Dendritic cell treated with granulocyte-macrophage colony-stimulating factor and Interleukin-4, amounts not matched to agents 40 ng/mL and 50 ng/mL, for 4 days (primary cell): ENCODE measurements at regions not wholly inside any gene's neighbourhood (a gene's known extent, or its start where the extent isn't known, plus 50 kb on each side); places are given as distances from the start of the nearest gene placed in this dataset.

Source experiments
- H3K27ac Mint-ChIP-seq: one replicate; pipeline ENCODE4 v1.8.0; 2022; ENCODE audit warnings: mild to moderate bottlenecking, mixed read lengths
- H3K27me3 Mint-ChIP-seq: one replicate; pipeline ENCODE4 v1.8.0; 2022; ENCODE audit warnings: mild to moderate bottlenecking, mixed read lengths
- H3K36me3 Mint-ChIP-seq: one replicate; pipeline ENCODE4 v1.8.0; 2022; ENCODE audit warnings: low read depth, mixed read lengths
- H3K4me1 Mint-ChIP-seq: one replicate; pipeline ENCODE4 v1.8.0; 2022; ENCODE audit warnings: low read depth, mixed read lengths
- H3K4me3 Mint-ChIP-seq: one replicate; pipeline ENCODE4 v1.8.0; 2022; ENCODE audit warnings: mild to moderate bottlenecking, moderate library complexity, mixed read lengths
- H3K9me3 Mint-ChIP-seq: one replicate; pipeline ENCODE4 v1.8.0; 2022; ENCODE audit warnings: mixed read lengths
- intact Hi-C: fragments of 100-400 bp; cut with micrococcal nuclease; formaldehyde crosslinking; loops from one replicate; pipeline ENCODE4 v1.15.0; 2022

DNA sequence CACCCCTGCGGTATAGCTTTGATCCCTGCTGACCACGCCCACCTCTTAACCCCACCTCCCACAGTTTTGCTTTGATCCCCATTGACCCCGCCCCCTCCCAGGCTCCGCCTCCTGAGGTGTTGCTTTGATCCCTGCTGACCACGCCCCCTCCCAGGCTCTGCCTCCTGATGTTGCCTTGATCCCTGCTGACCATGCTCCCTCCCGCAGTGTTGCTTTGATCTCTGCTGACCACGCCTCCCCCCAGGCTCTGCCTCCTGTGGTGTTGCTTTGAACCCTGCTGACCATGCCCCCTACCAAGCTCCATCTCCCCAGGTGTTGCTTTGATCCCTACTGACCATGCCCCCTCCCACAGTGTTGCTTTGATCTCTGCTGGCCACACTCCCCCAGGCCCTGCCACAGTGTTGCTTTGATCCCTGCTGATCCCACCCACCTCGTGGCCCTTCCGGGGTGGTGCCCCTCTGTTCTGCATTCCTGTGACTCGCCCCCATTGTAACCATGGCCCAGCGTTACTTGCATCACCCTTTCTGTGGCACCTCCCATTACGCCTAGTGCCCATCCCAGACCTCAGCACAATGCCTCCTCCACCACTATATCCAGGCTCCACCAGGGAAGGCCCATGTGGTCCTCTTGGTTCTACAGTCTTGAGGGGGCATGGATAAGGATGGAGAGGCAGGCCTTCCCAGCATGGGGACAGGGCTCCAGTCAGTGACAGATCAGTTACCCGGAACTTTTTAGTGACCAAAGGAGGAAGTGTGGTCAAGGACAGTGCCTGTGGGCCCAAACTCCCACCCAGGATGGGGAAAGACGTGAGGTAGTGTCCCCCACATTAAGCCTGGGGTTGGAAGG is 70.8 kb downstream of the ADRA2C start:
- intact Hi-C loops = no loop called here
- no peak overlapping the region for H3K4me3 Mint-ChIP-seq
- no peak overlapping the region for H3K27ac Mint-ChIP-seq
- no peaks in the 10 kb centered on the region for H3K4me1 Mint-ChIP-seq
- peaks cover 28% of the 10 kb centered on the region for H3K27me3 Mint-ChIP-seq
- no peaks in the 10 kb centered on the region for H3K36me3 Mint-ChIP-seq
- no peaks in the 10 kb centered on the region for H3K9me3 Mint-ChIP-seq

DNA sequence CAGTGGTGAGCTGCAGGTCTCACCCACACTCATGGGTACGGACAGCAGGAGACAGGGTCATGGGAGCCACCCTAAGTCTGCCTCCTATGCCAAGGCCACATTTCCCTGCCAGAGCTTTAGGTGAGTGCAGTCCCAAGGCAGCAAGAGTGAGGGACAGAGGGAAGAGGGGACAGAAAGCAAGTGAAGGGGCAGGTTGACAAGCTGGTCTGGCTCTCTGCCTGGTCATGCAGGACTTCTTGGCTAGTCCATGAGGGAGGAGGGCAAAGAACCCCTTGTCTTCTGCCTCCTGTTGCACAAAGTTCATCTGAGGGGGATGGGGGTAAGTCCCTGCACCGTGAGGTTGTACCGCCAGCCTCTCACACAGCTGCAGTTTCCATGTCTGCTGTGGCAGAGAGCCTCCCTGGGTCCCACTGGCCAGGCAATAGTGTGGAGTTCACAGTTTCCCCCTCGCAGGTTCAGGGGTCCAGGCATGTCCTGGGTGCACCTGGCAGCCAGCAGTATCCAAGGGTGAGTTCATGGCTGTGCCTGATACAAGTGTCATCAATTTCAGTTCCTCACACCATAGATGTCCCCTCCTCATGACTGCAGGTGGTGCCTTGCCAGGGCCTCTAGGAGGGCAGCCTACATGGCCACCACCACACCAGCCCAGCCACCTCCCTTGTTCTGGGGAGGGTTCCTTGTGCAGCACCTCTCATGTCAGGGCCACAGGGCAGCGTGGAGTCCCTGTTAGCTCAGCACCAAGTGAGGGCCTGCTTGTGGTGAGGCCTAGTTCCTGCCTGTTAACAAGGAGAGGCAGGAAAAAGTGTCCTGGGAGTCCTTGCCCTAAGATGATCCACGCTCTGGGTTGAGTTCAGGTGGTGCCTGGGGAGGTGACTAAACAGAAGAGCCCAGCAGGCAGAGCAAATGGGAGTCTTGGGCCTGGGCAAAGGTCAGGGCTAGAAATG is 72.5 kb downstream of the ADRA2C start:
- no peaks in the 10 kb centered on the region for H3K4me1 Mint-ChIP-seq
- H3K4me3 Mint-ChIP-seq = no peak overlapping the region
- no peak overlapping the region for H3K27ac Mint-ChIP-seq
- H3K36me3 Mint-ChIP-seq = no peaks in the 10 kb centered on the region
- peaks cover 30% of the 10 kb centered on the region for H3K27me3 Mint-ChIP-seq
- intact Hi-C loops = no loop called here
- no peaks in the 10 kb centered on the region for H3K9me3 Mint-ChIP-seq

DNA sequence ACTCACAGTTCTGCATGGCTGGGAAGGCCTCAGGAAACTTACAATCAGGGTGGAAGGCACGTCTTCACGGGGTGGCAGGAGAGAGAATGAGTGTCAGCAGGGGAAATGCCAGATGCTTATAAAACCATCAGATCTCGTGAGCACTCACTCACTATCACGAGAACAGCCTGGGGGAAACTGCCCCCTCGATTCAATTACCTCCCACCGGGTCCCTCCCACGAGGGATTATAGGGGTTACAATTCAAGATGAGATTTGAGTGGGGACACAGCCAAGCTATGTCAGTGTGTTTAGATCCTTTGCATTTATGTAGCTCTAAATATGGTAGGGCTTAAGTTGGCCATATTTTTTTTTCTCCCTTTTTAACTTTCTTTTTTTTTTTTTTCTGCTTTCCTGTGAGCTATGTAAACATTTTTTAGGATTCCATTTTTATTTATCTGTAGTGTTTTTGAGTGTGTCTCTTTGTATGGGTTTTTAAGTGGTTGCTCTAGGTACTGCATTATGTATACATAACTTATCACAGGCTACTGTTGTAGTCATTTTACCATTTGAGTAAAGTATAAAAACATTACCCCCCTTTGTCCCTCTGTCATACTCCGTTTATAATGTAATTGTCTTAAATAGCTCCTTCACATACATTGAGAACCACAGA is 79.0 kb downstream of the ADRA2C start:
- Mint-ChIP-seq H3K27ac (no peak overlapping the region), H3K4me3 (no peak overlapping the region), H3K9me3 (no peaks in the 10 kb centered on the region), H3K27me3 (peaks cover 5% of the 10 kb centered on the region), H3K36me3 (no peaks in the 10 kb centered on the region), H3K4me1 (no peaks in the 10 kb centered on the region)
- intact Hi-C loops = no loop called here

DNA sequence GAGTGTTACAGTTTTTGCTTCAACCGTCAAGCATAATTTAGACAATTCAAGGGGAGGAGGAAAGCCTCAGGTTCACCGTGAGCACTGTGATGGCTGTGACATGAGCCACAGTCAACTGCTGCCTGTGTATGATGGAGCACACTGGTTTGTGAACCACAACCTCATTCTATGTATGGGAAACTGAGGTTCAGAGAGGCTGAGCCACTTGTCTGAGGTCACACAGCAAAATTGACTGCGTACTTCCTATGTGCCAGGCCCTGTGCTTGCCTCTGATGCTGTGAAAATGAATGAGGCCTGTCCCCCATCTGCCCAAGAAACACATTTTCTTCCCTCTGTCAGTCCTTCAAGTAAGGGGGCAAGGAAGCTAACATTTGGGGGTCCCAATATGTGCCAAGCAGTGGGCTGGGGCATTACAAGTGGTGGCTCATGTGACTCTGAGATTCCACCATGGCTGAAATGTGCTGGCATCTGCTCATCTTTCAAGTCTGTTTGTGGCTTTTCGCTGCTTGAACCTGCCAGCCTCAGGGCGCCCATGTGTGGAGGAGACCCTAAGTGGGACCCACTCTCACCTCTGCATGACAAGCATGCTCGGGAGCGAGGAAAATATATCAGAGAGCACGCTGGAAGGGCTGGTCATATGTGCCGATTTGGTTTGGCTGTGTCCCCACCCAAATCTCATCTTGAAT is 79.7 kb downstream of the ADRA2C start:
- Mint-ChIP-seq H3K27me3 (peaks cover 5% of the 10 kb centered on the region), H3K4me3 (no peak overlapping the region), H3K27ac (no peak overlapping the region), H3K4me1 (no peaks in the 10 kb centered on the region), H3K36me3 (no peaks in the 10 kb centered on the region), H3K9me3 (no peaks in the 10 kb centered on the region)
- intact Hi-C loops = no loop called here

DNA sequence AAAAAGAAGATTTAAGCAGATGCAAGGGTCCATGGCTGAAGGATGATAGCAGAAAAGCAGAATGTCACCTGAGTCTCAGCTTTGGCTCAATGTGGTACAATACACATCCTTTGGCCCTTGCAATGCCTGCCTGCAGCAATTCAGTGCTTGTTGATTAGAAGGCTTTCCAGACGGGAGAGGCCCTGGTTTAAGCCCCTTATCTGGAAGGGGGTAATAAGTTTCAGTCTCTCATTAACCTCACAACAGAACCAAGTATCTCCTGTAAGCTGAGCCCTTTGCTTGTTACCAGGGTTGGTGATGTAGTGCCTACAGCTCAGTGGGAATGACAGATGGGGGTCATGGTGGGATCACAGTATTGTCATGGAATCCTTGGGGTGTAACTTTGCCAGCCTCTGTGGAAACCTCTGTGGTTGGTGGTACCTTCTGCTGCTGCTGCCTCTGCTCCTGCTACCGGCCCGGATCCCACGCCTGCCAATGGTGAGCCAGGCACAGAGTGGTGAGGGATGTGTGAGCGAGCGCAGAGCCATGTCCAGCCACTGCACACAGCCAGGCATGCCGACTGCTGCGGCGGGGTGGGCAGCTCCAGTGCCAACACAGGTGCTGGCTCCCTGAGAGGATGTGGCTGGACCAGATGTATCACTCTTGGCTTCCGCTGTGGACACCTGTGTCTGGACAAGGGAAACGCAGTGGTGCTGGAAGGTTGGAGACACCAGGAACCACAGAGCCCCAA is 81.2 kb downstream of the ADRA2C start:
- no peak overlapping the region for H3K4me3 Mint-ChIP-seq
- no peaks in the 10 kb centered on the region for H3K36me3 Mint-ChIP-seq
- H3K9me3 Mint-ChIP-seq = no peaks in the 10 kb centered on the region
- H3K27ac Mint-ChIP-seq = no peak overlapping the region
- H3K4me1 Mint-ChIP-seq = no peaks in the 10 kb centered on the region
- intact Hi-C loops = no loop called here
- H3K27me3 Mint-ChIP-seq = peaks cover 4% of the 10 kb centered on the region

DNA sequence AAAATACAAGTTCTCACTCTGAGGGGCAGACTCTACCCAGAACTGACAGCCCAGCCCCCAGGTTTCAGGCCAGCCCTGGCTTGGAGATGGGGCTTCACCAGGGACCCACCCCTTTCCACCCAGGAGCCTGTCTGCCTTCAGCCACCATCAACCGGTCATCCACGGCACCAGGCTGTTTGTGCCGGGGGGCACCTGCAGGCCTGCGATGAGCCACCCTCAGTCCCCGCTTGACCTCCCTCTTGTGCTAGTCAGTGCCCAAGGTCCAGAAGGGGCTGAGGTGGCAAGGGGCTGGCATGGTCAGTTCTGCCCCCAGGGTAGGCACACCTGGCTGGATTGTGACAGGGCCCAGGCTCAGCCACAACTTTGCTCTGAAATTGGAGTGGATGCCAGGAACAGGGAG is 82.1 kb downstream of the ADRA2C start:
- intact Hi-C loops = no loop called here
- H3K4me1 Mint-ChIP-seq = no peaks in the 10 kb centered on the region
- H3K27ac Mint-ChIP-seq = no peak overlapping the region
- H3K9me3 Mint-ChIP-seq = no peaks in the 10 kb centered on the region
- H3K4me3 Mint-ChIP-seq = no peak overlapping the region
- no peaks in the 10 kb centered on the region for H3K36me3 Mint-ChIP-seq
- H3K27me3 Mint-ChIP-seq = peaks cover 5% of the 10 kb centered on the region

DNA sequence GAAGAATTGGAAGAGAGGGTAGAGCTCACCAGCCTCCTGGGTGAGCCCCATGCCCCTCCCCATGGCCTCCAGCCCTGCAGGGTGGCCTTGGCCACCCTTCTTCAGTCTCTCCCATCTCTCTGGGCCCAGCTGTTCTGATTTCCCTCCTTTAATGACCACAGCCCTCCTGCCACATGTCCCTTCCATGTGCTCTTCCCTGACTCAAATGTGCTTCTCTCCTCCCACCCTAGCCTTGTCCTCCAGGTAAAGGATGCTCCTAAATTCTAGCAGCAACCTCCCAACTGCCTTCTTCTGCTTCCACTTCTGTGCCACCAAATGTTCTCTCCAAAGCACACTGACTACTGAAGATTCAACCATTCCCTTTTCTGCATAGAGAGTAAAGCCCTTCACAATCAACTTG is 83.0 kb downstream of the ADRA2C start:
- Mint-ChIP-seq H3K36me3 (no peaks in the 10 kb centered on the region), H3K27ac (no peak overlapping the region), H3K4me1 (no peaks in the 10 kb centered on the region), H3K9me3 (no peaks in the 10 kb centered on the region), H3K27me3 (peaks cover 5% of the 10 kb centered on the region), H3K4me3 (no peak overlapping the region)
- intact Hi-C loops = no loop called here

DNA sequence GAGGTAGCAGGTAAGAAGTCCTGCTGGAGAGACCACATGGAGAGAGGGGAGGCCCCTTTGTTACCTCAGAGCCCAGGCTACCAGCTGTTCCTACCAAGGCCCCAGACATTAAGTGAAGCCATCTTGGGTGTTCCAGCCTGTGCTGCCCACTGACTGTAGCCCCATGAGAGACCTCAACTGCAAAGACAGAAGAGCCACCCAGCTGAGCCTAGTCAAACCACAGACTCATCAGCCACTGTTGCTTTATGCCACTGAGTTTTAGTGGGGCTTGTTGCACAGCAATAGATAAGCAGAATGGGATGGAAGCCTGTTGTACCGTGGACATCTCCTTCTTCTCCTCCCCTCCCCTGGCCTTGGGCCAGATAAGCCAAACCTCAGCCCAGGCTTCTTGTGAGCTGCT is 83.9 kb downstream of the ADRA2C start:
- Mint-ChIP-seq H3K9me3 (no peaks in the 10 kb centered on the region), H3K4me1 (no peaks in the 10 kb centered on the region), H3K27me3 (peaks cover 3% of the 10 kb centered on the region), H3K36me3 (no peaks in the 10 kb centered on the region), H3K27ac (no peak overlapping the region), H3K4me3 (no peak overlapping the region)
- intact Hi-C loops = no loop called here

DNA sequence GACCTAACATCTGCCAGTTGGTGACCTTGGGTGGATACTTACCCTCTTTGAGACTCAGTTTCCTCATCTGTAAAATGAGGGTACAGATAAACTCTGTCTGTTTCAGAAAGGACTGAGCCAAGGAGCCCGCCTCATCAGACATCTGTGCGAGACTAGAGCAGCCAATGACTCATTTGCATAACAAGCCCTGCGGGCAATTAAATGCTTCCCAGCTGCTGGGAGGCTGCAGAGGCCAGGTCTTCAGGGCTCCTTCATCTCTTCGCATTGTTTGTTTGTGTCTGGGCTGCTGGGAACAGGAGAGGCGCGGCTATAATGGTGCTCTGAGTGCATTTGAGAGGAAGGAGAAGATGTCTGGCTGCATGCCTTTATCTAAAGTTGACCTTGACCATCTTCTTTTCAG is 85.0 kb downstream of the ADRA2C start:
- intact Hi-C loops = no loop called here
- H3K4me1 Mint-ChIP-seq = no peaks in the 10 kb centered on the region
- peaks cover 3% of the 10 kb centered on the region for H3K27me3 Mint-ChIP-seq
- H3K27ac Mint-ChIP-seq = no peak overlapping the region
- no peak overlapping the region for H3K4me3 Mint-ChIP-seq
- H3K36me3 Mint-ChIP-seq = no peaks in the 10 kb centered on the region
- H3K9me3 Mint-ChIP-seq = no peaks in the 10 kb centered on the region

DNA sequence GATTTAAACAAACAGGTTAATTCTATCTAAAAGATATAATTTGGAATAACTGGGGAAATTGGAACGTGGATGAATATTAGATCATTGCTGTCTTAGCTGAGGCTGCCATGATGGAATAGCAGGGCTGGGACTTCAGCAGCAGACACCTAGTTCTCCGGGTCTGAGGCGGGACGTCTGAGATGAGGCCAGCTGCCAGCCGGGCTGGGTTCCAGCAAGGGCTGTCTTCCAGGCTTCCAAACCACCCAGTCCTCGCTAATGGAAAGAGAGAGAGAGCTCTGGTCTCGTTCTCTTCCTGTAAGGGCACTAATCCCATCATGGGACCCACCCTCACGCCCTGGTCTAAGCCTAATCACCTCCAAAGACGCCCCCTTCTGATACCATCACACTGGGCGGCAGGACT is 85.7 kb downstream of the ADRA2C start:
- Mint-ChIP-seq H3K27me3 (peaks cover 4% of the 10 kb centered on the region), H3K9me3 (no peaks in the 10 kb centered on the region), H3K4me1 (no peaks in the 10 kb centered on the region), H3K27ac (no peak overlapping the region), H3K4me3 (no peak overlapping the region), H3K36me3 (no peaks in the 10 kb centered on the region)
- intact Hi-C loops = no loop called here

DNA sequence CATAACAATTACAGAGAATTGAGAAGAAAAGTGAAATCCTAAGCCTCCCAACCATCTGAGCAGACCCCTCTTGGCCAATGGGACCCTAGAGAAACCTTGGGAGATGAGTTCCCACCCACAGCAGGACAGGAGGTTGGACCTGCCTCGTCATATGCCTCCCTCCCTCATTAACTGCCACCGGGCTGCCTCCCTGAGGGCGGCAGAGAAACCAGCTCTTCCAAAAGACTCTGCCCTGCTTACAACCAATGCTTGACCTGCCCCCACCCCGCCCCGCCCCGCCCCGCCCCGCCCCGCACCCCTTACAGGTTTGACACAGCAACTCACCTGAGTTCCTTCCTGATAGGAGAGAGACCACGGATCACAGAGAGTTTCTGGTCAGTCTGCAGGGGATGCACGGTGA is 86.1 kb downstream of the ADRA2C start:
- Mint-ChIP-seq H3K27me3 (peaks cover 6% of the 10 kb centered on the region), H3K27ac (no peak overlapping the region), H3K4me1 (no peaks in the 10 kb centered on the region), H3K9me3 (no peaks in the 10 kb centered on the region), H3K36me3 (no peaks in the 10 kb centered on the region), H3K4me3 (no peak overlapping the region)
- intact Hi-C loops = no loop called here

DNA sequence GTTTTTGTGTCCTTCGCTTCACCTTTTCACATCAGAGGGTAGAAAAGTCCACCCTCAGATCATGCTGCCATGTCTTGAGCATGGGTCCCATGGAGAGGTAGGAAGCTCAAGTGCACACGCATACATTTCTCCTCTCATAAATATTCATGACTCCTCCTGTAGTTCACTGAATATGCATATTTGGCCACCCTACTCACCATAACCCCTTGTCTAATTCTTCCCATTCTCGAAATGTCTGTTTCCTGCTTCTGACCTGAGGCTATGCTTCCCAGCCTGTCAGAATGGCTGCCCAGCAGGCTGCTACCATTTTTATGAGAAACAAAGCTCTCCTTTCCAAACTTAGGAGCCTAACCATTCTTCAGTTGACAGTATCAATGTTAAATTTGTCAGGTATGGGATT is 86.5 kb downstream of the ADRA2C start:
- intact Hi-C loops = no loop called here
- peaks cover 6% of the 10 kb centered on the region for H3K27me3 Mint-ChIP-seq
- no peaks in the 10 kb centered on the region for H3K4me1 Mint-ChIP-seq
- H3K9me3 Mint-ChIP-seq = no peaks in the 10 kb centered on the region
- H3K36me3 Mint-ChIP-seq = no peaks in the 10 kb centered on the region
- no peak overlapping the region for H3K27ac Mint-ChIP-seq
- no peak overlapping the region for H3K4me3 Mint-ChIP-seq

DNA sequence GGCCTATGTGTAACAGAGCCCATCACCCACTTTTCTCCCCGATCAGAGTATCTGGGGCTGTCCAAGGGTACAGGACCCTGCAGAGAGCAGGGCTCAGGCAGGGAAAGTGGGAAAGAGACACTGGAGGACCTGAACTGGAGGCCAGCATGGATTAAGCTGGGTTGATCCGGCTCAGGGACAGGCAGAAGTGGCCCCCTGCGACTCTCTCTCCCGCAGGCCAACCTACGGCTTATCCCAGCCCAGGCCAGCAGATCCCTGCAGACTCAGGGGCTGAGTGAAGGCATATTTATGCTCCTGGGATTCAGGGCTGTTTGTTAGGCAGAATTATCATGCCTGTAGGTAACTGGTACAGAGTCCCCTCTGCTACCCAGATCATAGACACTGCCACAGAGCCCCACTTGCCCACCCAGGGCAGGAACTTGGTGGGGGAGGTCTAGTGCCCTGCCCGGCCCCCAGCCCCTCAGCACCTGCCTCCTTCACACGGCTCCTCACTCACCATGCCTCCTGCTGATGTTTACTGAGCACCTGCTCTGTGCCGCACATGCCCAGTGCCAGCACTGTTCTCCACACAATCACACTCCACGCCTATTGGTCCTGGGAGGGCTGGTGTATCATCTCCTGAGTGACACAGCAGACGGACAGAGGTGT is 87.3 kb downstream of the ADRA2C start:
- no peak overlapping the region for H3K4me3 Mint-ChIP-seq
- H3K4me1 Mint-ChIP-seq = no peaks in the 10 kb centered on the region
- H3K27me3 Mint-ChIP-seq = peaks cover 6% of the 10 kb centered on the region

More for the DNA sequence above, 87.3 kb downstream of the ADRA2C start:
- intact Hi-C loops = no loop called here
- no peak overlapping the region for H3K27ac Mint-ChIP-seq
- no peaks in the 10 kb centered on the region for H3K36me3 Mint-ChIP-seq
- H3K9me3 Mint-ChIP-seq = no peaks in the 10 kb centered on the region
